ENCODE measurements at regions not wholly inside any gene's neighbourhood (a gene's known extent, or its start where the extent isn't known, plus 50 kb on each side); places are given as distances from the start of the nearest gene placed in this dataset.

- TF ChIP-seq, protein P1, sequence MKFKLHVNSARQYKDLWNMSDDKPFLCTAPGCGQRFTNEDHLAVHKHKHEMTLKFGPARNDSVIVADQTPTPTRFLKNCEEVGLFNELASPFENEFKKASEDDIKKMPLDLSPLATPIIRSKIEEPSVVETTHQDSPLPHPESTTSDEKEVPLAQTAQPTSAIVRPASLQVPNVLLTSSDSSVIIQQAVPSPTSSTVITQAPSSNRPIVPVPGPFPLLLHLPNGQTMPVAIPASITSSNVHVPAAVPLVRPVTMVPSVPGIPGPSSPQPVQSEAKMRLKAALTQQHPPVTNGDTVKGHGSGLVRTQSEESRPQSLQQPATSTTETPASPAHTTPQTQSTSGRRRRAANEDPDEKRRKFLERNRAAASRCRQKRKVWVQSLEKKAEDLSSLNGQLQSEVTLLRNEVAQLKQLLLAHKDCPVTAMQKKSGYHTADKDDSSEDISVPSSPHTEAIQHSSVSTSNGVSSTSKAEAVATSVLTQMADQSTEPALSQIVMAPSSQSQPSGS (CRISPR knock-in tag; IDR thresholded peaks at IDR 0.05; ENCODE audit: borderline replicate concordance, low read depth): no peak
- TF ChIP-seq TEAD1 (CRISPR knock-in tag; IDR thresholded peaks at IDR 0.05) (no peak), ZMAT4 (CRISPR knock-in tag; IDR thresholded peaks at IDR 0.05) (no peak), CREB1 (CRISPR knock-in tag; IDR thresholded peaks at IDR 0.05) (no peak)
- TF ChIP-seq, protein P2, sequence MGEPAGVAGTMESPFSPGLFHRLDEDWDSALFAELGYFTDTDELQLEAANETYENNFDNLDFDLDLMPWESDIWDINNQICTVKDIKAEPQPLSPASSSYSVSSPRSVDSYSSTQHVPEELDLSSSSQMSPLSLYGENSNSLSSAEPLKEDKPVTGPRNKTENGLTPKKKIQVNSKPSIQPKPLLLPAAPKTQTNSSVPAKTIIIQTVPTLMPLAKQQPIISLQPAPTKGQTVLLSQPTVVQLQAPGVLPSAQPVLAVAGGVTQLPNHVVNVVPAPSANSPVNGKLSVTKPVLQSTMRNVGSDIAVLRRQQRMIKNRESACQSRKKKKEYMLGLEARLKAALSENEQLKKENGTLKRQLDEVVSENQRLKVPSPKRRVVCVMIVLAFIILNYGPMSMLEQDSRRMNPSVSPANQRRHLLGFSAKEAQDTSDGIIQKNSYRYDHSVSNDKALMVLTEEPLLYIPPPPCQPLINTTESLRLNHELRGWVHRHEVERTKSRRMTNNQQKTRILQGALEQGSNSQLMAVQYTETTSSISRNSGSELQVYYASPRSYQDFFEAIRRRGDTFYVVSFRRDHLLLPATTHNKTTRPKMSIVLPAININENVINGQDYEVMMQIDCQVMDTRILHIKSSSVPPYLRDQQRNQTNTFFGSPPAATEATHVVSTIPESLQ (CRISPR knock-in tag; IDR thresholded peaks at IDR 0.05): no peak
Observed at GRCh38 chr7:124379296-124379695, 346.4 kb upstream of the TMEM229A start (continued).

- POLR2A ChIA-PET: no interaction called here
- TF ChIP-seq, protein P3, sequence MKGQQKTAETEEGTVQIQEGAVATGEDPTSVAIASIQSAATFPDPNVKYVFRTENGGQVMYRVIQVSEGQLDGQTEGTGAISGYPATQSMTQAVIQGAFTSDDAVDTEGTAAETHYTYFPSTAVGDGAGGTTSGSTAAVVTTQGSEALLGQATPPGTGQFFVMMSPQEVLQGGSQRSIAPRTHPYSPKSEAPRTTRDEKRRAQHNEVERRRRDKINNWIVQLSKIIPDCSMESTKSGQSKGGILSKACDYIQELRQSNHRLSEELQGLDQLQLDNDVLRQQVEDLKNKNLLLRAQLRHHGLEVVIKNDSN (CRISPR knock-in tag; IDR thresholded peaks at IDR 0.05): no peak
- TF ChIP-seq ESRRA (CRISPR knock-in tag; IDR thresholded peaks at IDR 0.05; ENCODE audit: borderline replicate concordance) (no peak), ZNF423 (CRISPR knock-in tag; IDR thresholded peaks at IDR 0.05) (no peak), TP53 (CRISPR knock-in tag; IDR thresholded peaks at IDR 0.05) (no peak), TEAD4 (CRISPR knock-in tag; IDR thresholded peaks at IDR 0.05) (no peak), CBFB (CRISPR knock-in tag; IDR thresholded peaks at IDR 0.05; ENCODE audit: low read depth) (no peak), ELF4 (CRISPR knock-in tag; IDR thresholded peaks at IDR 0.05; ENCODE audit: low read depth) (no peak)
- no peak for DNase-seq (ENCODE audit: low spot score)
Observed at GRCh38 chr7:124376111-124376510, 343.2 kb upstream of the TMEM229A start.

GRCh38 chr7:124375391-124375790 is 342.5 kb upstream of the TMEM229A start:
- Mint-ChIP-seq H3K4me1 (no peaks in the 10 kb centered on the region), H3K36me3 (no peaks in the 10 kb centered on the region), H3K9me3 (no peaks in the 10 kb centered on the region), H3K4me3 (no peak overlapping the region), H3K27me3 (ENCODE audit: low read depth) (no peaks in the 10 kb centered on the region), H3K27ac (no peak overlapping the region)
- POLR2A ChIA-PET: no interaction called here
- ATAC-seq (no peak), DNase-seq (ENCODE audit: low spot score) (no peak)
- CTCF ChIA-PET: no interaction called here
- no peak for TF ChIP-seq ZNF671 (CRISPR knock-in tag; IDR thresholded peaks at IDR 0.05)
- no peak for TF ChIP-seq CTCF (IDR thresholded peaks at IDR 0.05)
- TF ChIP-seq, protein P4, sequence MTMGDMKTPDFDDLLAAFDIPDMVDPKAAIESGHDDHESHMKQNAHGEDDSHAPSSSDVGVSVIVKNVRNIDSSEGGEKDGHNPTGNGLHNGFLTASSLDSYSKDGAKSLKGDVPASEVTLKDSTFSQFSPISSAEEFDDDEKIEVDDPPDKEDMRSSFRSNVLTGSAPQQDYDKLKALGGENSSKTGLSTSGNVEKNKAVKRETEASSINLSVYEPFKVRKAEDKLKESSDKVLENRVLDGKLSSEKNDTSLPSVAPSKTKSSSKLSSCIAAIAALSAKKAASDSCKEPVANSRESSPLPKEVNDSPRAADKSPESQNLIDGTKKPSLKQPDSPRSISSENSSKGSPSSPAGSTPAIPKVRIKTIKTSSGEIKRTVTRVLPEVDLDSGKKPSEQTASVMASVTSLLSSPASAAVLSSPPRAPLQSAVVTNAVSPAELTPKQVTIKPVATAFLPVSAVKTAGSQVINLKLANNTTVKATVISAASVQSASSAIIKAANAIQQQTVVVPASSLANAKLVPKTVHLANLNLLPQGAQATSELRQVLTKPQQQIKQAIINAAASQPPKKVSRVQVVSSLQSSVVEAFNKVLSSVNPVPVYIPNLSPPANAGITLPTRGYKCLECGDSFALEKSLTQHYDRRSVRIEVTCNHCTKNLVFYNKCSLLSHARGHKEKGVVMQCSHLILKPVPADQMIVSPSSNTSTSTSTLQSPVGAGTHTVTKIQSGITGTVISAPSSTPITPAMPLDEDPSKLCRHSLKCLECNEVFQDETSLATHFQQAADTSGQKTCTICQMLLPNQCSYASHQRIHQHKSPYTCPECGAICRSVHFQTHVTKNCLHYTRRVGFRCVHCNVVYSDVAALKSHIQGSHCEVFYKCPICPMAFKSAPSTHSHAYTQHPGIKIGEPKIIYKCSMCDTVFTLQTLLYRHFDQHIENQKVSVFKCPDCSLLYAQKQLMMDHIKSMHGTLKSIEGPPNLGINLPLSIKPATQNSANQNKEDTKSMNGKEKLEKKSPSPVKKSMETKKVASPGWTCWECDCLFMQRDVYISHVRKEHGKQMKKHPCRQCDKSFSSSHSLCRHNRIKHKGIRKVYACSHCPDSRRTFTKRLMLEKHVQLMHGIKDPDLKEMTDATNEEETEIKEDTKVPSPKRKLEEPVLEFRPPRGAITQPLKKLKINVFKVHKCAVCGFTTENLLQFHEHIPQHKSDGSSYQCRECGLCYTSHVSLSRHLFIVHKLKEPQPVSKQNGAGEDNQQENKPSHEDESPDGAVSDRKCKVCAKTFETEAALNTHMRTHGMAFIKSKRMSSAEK (CRISPR knock-in tag; IDR thresholded peaks at IDR 0.05; ENCODE audit: borderline replicate concordance): no peak

More at GRCh38 chr7:124376111-124376510, 343.2 kb upstream of the TMEM229A start:
- Mint-ChIP-seq H3K4me3 (no peak overlapping the region), H3K4me1 (no peaks in the 10 kb centered on the region), H3K36me3 (no peaks in the 10 kb centered on the region), H3K27me3 (ENCODE audit: low read depth) (no peaks in the 10 kb centered on the region), H3K27ac (no peak overlapping the region), H3K9me3 (no peaks in the 10 kb centered on the region)
- CTCF ChIA-PET: no interaction called here
- ATAC-seq: no peak

Measured in WTC11 (cell line).